ENCODE measurements at regions not wholly inside any gene's neighbourhood (a gene's known extent, or its start where the extent isn't known, plus 50 kb on each side); places are given as distances from the start of the nearest gene placed in this dataset.

DNA sequence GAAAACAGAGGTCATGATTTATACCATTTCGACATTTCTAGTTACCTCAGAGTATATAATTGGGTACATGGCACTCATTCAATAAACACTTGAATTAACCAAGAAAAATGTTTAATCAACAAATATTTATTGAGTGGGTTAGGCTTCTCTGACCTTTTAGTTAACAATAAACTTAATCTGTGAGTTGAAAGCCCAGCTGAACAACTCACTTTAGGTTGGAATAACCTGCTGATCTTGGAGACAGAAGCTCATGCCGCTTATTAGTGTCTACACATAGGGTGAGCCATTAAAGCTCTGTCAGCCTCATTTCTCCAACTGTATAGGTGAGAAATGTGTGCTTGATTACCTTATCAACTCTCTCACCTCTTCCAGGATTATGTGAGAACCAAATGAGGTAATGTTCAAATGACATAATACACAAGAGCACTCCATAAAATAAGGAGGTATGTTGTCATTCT is 98.2 kb upstream of the DTNBP1 start:
- Histone ChIP-seq H3K9me3 (ENCODE audit: control insufficient read depth in 2 of 2, low read length in 2 of 2) (no peaks in the 10 kb centered on the region), H3K9ac (ENCODE audit: low read length in 2 of 2) (no peak overlapping the region), H3K27ac (ENCODE audit: low read length) (no peak overlapping the region), H3K27me3 (ENCODE audit: control insufficient read depth in 1 of 2, insufficient read depth in 2 of 2, low read length in 2 of 2) (no peaks in the 10 kb centered on the region), H3K4me1 (ENCODE audit: control insufficient read depth, insufficient read depth, low read length) (no peaks in the 10 kb centered on the region), H3K36me3 (ENCODE audit: control insufficient read depth in 2 of 2, insufficient read depth in 2 of 2, low read length in 2 of 2) (no peaks in the 10 kb centered on the region), H3K4me3 (ENCODE audit: low read length in 2 of 2) (no peak overlapping the region)

DNA sequence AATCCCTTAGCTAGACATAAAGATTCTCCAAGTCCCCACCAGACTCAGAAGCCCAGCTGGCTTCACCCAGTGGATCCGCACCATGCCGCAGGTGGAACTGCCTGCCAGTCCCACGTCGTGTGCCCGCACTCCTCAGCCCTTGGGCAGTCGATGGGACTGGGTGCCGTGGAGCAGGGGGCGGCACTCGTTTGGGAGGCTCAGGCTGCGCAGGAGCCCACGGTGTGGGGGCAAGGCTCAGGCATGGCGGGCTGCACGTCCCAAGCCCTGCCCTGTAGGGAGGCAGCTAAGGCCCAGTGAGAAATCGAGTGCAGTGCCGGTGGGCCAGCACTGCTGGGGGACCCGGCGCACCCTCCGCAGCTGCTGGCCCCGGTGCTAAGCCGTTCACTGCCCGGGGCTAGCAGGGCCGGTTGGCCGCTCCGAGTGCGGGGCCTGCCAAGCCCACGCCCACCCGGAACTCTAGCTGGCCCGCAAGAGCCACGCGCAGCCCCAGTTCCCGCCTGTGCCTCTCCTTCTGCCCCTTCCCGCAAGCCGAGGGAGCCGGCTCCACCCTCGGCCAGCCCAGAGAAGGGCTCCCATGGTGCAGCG is 95.9 kb upstream of the DTNBP1 start:
- no peaks in the 10 kb centered on the region for H3K36me3 ChIP-seq (ENCODE audit: control insufficient read depth in 2 of 2, insufficient read depth in 2 of 2, low read length in 2 of 2)
- no peaks in the 10 kb centered on the region for H3K9me3 ChIP-seq (ENCODE audit: control insufficient read depth in 2 of 2, low read length in 2 of 2)
- no peak overlapping the region for H3K4me3 ChIP-seq (ENCODE audit: low read length in 2 of 2)
- H3K9ac ChIP-seq (ENCODE audit: low read length in 2 of 2), result no peak overlapping the region
- H3K27ac ChIP-seq (ENCODE audit: low read length), result no peak overlapping the region
- no peaks in the 10 kb centered on the region for H3K4me1 ChIP-seq (ENCODE audit: control insufficient read depth, insufficient read depth, low read length)
- H3K27me3 ChIP-seq (ENCODE audit: control insufficient read depth in 1 of 2, insufficient read depth in 2 of 2, low read length in 2 of 2), result no peaks in the 10 kb centered on the region

DNA sequence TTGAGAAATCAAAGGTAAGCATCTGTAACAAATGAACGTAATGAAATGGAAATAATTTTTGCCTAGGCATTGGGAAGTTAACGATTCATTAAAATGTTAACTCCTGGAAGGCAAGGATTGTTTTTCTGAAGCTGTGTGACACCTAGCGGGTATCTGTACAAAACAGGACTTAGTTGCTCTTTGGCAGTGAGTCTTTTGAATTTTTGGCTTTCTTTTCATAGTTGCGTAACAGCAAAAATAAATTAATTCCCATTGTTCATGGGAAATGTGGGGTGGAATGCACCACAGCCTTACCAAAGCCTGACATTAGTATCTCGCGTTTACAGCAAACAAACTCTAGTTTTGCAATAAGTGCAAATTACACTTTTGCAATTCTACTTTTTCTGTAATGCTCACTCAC is 92.7 kb upstream of the DTNBP1 start:
- Histone ChIP-seq H3K36me3 (ENCODE audit: control insufficient read depth in 2 of 2, insufficient read depth in 2 of 2, low read length in 2 of 2) (no peaks in the 10 kb centered on the region), H3K27ac (ENCODE audit: low read length) (no peak overlapping the region), H3K27me3 (ENCODE audit: control insufficient read depth in 1 of 2, insufficient read depth in 2 of 2, low read length in 2 of 2) (no peaks in the 10 kb centered on the region), H3K4me3 (ENCODE audit: low read length in 2 of 2) (no peak overlapping the region), H3K4me1 (ENCODE audit: control insufficient read depth, insufficient read depth, low read length) (no peaks in the 10 kb centered on the region), H3K9me3 (ENCODE audit: control insufficient read depth in 2 of 2, low read length in 2 of 2) (no peaks in the 10 kb centered on the region), H3K9ac (ENCODE audit: low read length in 2 of 2) (no peak overlapping the region)

DNA sequence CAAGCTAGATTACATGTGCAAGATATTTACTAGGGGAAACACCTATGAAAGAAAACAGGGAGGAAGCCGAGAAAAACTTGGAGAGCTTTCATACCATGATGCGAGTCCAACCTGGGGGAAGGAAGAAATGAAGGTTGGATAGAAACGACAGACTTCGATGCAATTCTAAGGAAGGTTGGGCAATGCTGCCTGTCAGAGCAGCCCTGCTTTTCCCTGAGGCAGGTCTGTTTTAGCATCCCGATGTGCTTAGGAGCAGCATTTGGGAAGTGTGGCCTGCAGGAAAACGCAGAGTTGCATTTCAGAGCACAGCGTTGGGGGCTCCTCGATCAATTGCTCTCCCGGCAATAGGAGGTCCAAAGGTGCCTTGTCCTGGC is 91.9 kb upstream of the DTNBP1 start:
- no peaks in the 10 kb centered on the region for H3K4me1 ChIP-seq (ENCODE audit: control insufficient read depth, insufficient read depth, low read length)
- no peaks in the 10 kb centered on the region for H3K9me3 ChIP-seq (ENCODE audit: control insufficient read depth in 2 of 2, low read length in 2 of 2)
- H3K27ac ChIP-seq (ENCODE audit: low read length), result no peak overlapping the region
- no peak overlapping the region for H3K4me3 ChIP-seq (ENCODE audit: low read length in 2 of 2)
- no peak overlapping the region for H3K9ac ChIP-seq (ENCODE audit: low read length in 2 of 2)
- no peaks in the 10 kb centered on the region for H3K27me3 ChIP-seq (ENCODE audit: control insufficient read depth in 1 of 2, insufficient read depth in 2 of 2, low read length in 2 of 2)
- H3K36me3 ChIP-seq (ENCODE audit: control insufficient read depth in 2 of 2, insufficient read depth in 2 of 2, low read length in 2 of 2), result no peaks in the 10 kb centered on the region

DNA sequence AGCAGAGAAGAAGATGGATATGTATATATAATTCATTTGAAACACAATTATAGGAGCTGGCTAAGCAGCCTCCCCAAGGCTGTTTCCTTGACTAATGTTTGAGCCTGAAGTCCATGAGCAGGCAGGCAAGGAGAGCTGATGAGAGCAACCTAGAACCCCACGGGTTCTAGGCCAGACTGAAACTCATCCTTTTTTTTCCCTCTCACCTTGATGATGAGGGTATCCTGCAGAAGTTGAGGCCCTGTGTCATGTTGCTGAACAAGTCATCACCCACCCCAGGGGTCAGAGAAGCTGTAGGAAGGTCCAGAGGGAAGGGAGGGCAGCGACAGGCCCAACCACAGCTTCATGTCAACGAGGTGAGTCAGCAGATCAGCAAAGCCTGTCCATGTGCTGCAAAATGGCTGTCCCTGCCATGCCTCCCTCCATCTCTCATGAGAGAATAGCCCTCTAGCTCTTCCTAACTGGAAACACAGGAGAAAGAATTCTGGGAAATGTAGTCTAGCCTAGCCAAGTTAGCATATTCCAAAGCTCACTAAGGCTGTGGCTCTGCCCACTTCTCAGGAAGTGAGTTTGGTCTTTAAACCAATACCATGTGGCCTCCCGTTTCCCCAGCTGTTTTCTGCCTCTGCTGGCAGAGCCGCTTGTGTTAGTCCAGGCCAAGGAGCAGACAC is 91.3 kb upstream of the DTNBP1 start:
- H3K4me3 ChIP-seq (ENCODE audit: low read length in 2 of 2), result no peak overlapping the region
- no peaks in the 10 kb centered on the region for H3K27me3 ChIP-seq (ENCODE audit: control insufficient read depth in 1 of 2, insufficient read depth in 2 of 2, low read length in 2 of 2)
- H3K9me3 ChIP-seq (ENCODE audit: control insufficient read depth in 2 of 2, low read length in 2 of 2), result no peaks in the 10 kb centered on the region
- no peak overlapping the region for H3K9ac ChIP-seq (ENCODE audit: low read length in 2 of 2)
- no peak overlapping the region for H3K27ac ChIP-seq (ENCODE audit: low read length)
- H3K4me1 ChIP-seq (ENCODE audit: control insufficient read depth, insufficient read depth, low read length), result no peaks in the 10 kb centered on the region
- H3K36me3 ChIP-seq (ENCODE audit: control insufficient read depth in 2 of 2, insufficient read depth in 2 of 2, low read length in 2 of 2), result no peaks in the 10 kb centered on the region

DNA sequence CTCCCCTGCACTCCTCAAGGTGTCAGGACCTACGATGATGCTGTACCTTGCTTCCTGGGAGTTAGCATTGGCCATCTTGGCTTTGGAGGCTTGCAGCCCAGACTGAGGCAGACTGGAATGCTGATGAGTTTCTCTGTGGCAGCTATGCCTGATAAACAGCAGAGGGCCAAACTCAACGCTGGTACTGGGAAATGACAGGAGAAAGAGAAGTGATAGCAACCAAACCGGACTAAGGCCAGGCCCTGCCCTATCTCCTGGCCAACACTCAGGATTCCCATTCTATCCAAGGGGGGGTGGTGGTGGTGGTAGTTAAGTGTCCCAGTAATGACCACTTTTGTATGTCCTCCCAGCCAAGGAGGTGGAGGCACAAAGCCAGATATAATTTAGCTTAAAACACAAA is 90.0 kb upstream of the DTNBP1 start:
- H3K36me3 ChIP-seq (ENCODE audit: control insufficient read depth in 2 of 2, insufficient read depth in 2 of 2, low read length in 2 of 2), result no peaks in the 10 kb centered on the region
- no peaks in the 10 kb centered on the region for H3K4me1 ChIP-seq (ENCODE audit: control insufficient read depth, insufficient read depth, low read length)
- H3K9me3 ChIP-seq (ENCODE audit: control insufficient read depth in 2 of 2, low read length in 2 of 2), result no peaks in the 10 kb centered on the region
- H3K27ac ChIP-seq (ENCODE audit: low read length), result no peak overlapping the region
- H3K27me3 ChIP-seq (ENCODE audit: control insufficient read depth in 1 of 2, insufficient read depth in 2 of 2, low read length in 2 of 2), result no peaks in the 10 kb centered on the region
- H3K4me3 ChIP-seq (ENCODE audit: low read length in 2 of 2), result no peak overlapping the region
- no peak overlapping the region for H3K9ac ChIP-seq (ENCODE audit: low read length in 2 of 2)

DNA sequence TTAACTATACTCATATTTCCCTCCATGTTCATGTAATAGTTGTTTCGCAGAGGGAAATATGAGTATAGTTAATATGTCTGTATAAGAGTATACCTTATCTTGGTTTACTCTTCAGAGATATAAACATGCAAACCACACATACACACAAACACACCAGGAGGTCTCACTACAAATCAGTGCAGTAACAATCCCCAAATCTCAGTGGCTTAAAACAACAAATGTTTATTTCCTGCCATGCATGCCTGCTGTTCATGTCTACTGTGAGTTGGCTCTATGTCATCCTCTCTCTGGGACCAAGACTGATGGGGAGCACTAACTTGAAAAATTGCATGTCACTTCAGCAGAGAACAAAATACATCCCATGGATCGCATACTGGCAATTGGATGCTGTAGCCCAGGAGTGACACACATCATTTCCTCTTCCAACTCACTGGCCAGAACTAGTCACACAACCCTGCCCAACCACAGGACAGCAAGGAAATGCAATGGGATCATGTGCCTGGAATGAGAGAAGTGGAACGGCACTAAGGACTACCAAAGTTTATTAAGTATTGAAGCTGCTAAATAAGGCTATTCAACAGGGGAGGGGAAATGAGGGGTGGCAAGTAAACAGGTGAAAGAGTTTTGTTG is 89.0 kb upstream of the DTNBP1 start:
- no peak overlapping the region for H3K27ac ChIP-seq (ENCODE audit: low read length)
- H3K4me3 ChIP-seq (ENCODE audit: low read length in 2 of 2), result no peak overlapping the region
- H3K9me3 ChIP-seq (ENCODE audit: control insufficient read depth in 2 of 2, low read length in 2 of 2), result no peaks in the 10 kb centered on the region
- H3K27me3 ChIP-seq (ENCODE audit: control insufficient read depth in 1 of 2, insufficient read depth in 2 of 2, low read length in 2 of 2), result no peaks in the 10 kb centered on the region
- no peak overlapping the region for H3K9ac ChIP-seq (ENCODE audit: low read length in 2 of 2)
- H3K4me1 ChIP-seq (ENCODE audit: control insufficient read depth, insufficient read depth, low read length), result no peaks in the 10 kb centered on the region
- H3K36me3 ChIP-seq (ENCODE audit: control insufficient read depth in 2 of 2, insufficient read depth in 2 of 2, low read length in 2 of 2), result no peaks in the 10 kb centered on the region

DNA sequence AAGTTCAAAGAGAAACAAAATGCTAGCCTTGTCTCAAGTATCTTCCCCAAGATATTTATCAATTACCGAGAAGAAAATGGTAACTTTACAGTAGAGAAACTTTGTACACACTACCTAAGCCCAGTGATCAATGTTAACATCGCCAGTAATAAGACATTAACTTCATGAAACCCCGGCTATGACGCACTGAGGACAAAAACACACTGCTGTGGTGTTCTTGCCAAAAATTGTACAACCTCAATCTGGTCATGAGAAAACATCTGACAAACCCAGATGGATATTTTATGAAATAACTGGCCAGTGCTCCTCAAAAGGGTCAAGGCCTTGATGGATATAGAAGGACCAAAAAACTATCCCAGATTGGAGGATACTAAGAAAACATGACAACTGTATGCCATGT is 85.5 kb upstream of the DTNBP1 start:
- no peaks in the 10 kb centered on the region for H3K36me3 ChIP-seq (ENCODE audit: control insufficient read depth in 2 of 2, insufficient read depth in 2 of 2, low read length in 2 of 2)
- H3K27me3 ChIP-seq (ENCODE audit: control insufficient read depth in 1 of 2, insufficient read depth in 2 of 2, low read length in 2 of 2), result no peaks in the 10 kb centered on the region
- no peak overlapping the region for H3K27ac ChIP-seq (ENCODE audit: low read length)
- H3K4me3 ChIP-seq (ENCODE audit: low read length in 2 of 2), result no peak overlapping the region
- no peaks in the 10 kb centered on the region for H3K9me3 ChIP-seq (ENCODE audit: control insufficient read depth in 2 of 2, low read length in 2 of 2)
- H3K4me1 ChIP-seq (ENCODE audit: control insufficient read depth, insufficient read depth, low read length), result no peaks in the 10 kb centered on the region
- no peak overlapping the region for H3K9ac ChIP-seq (ENCODE audit: low read length in 2 of 2)

DNA sequence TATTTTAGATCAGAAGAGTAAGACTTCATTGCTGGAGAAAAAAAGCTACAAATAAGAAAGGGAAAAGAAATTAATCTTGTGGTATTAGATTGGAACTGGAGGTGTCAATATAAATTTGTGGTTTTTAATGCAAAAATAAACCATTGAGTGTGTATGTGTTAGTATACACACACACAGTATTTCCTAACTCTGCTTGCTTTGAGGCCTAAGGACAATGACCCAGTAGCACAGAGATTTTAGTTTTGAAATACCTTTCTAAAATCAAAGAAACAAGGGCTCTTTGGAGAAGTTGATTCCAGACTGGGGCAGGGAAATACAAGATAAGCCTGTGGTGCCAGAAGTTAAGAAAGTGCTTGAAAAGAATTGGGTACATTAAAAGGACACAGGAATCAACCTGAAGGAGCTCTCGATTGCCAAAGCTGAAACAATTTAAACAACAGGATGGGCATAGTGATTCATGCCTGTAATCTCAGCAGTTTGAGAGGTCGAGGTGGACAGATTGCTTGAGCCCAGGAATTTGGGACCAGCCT is 84.6 kb upstream of the DTNBP1 start:
- Histone ChIP-seq H3K9me3 (ENCODE audit: control insufficient read depth in 2 of 2, low read length in 2 of 2) (no peaks in the 10 kb centered on the region), H3K36me3 (ENCODE audit: control insufficient read depth in 2 of 2, insufficient read depth in 2 of 2, low read length in 2 of 2) (no peaks in the 10 kb centered on the region), H3K27me3 (ENCODE audit: control insufficient read depth in 1 of 2, insufficient read depth in 2 of 2, low read length in 2 of 2) (no peaks in the 10 kb centered on the region), H3K9ac (ENCODE audit: low read length in 2 of 2) (no peak overlapping the region), H3K27ac (ENCODE audit: low read length) (no peak overlapping the region), H3K4me3 (ENCODE audit: low read length in 2 of 2) (no peak overlapping the region), H3K4me1 (ENCODE audit: control insufficient read depth, insufficient read depth, low read length) (no peaks in the 10 kb centered on the region)

DNA sequence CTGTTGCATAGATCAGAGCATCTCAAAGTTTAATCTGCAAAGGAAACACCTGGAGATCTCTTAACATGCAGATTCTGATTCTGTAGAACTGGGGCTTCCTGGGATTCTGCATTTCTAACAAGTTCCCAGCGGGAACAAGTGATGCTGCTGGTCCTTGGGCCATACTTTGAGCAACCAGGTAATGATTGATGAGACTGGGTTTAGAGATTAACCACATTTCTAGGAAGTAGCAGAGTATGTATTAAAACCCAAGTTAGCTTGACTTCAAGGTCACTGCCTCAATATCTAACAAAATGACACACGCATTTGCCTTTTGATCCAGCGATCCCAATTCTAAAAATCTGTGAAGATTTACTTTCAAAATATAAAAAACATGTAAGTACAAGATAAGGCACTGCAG is 83.0 kb upstream of the DTNBP1 start:
- Histone ChIP-seq H3K4me1 (ENCODE audit: control insufficient read depth, insufficient read depth, low read length) (no peaks in the 10 kb centered on the region), H3K9me3 (ENCODE audit: control insufficient read depth in 2 of 2, low read length in 2 of 2) (no peaks in the 10 kb centered on the region), H3K9ac (ENCODE audit: low read length in 2 of 2) (no peak overlapping the region), H3K27ac (ENCODE audit: low read length) (no peak overlapping the region), H3K36me3 (ENCODE audit: control insufficient read depth in 2 of 2, insufficient read depth in 2 of 2, low read length in 2 of 2) (no peaks in the 10 kb centered on the region), H3K4me3 (ENCODE audit: low read length in 2 of 2) (no peak overlapping the region), H3K27me3 (ENCODE audit: control insufficient read depth in 1 of 2, insufficient read depth in 2 of 2, low read length in 2 of 2) (no peaks in the 10 kb centered on the region)

DNA sequence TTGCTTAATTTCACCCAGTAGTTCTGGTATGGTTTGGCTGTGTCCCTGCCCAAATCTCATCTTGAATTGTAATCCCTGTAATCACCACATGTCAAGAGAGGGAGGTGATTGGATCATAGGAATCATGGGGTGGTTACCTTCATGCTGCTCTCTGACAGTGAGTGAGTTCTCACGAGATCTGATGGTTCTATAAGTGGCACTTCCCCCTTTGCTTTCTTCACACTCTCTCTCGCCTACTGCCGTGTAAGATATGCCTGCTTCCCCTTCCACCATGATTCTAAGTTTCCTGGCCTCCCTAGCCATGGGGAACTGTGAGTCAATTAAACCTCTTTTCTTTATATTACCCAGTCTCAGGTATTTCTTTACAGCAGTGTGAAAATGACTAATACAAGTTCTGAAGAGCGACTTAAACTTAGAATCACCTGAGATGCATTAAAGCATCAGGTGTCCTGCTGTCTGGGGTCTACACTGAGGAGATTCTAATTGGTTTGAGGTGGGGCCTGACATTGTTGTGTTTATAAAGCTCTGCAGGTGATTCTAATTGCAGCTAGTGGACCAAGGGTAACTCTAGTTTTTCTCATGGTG is 82.1 kb upstream of the DTNBP1 start:
- Histone ChIP-seq H3K9me3 (ENCODE audit: control insufficient read depth in 2 of 2, low read length in 2 of 2) (no peaks in the 10 kb centered on the region), H3K4me1 (ENCODE audit: control insufficient read depth, insufficient read depth, low read length) (no peaks in the 10 kb centered on the region)

More for the DNA sequence above, 82.1 kb upstream of the DTNBP1 start:
- Histone ChIP-seq H3K9ac (ENCODE audit: low read length in 2 of 2) (no peak overlapping the region), H3K36me3 (ENCODE audit: control insufficient read depth in 2 of 2, insufficient read depth in 2 of 2, low read length in 2 of 2) (no peaks in the 10 kb centered on the region), H3K4me3 (ENCODE audit: low read length in 2 of 2) (no peak overlapping the region), H3K27me3 (ENCODE audit: control insufficient read depth in 1 of 2, insufficient read depth in 2 of 2, low read length in 2 of 2) (no peaks in the 10 kb centered on the region), H3K27ac (ENCODE audit: low read length) (no peak overlapping the region)

All from stomach smooth muscle (tissue), 2 donors.